Sigmoid colon (tissue), 6 donors: ENCODE measurements at regions not wholly inside any gene's neighbourhood (a gene's known extent, or its start where the extent isn't known, plus 50 kb on each side); places are given as distances from the start of the nearest gene placed in this dataset.

ENCODE experiments used
- DNase-seq: peaks from one replicate; pipeline ENCODE4 v3.0.0-alpha.2; 2019
- H3K27ac ChIP-seq, 4 donors: fragments of 200-600 bp; sonication (generic); one replicate each; pipeline ENCODE4 v1.5.1; 2016 to 2019; ENCODE audit warnings: mild to moderate bottlenecking in 1 of 4
- H3K27me3 ChIP-seq, 3 donors: fragments of 200-600 bp; sonication (generic); one replicate each; pipeline ENCODE4 v1.5.1; 2019; ENCODE audit warnings: mild to moderate bottlenecking in 1 of 3
- H3K36me3 ChIP-seq, 4 donors: fragments of 200-600 bp; sonication (generic); one replicate each; pipeline ENCODE4 v1.5.1; 2016 to 2019
- H3K4me1 ChIP-seq, 4 donors: fragments of 200-600 bp; sonication (generic); one replicate each; pipeline ENCODE4 v1.5.1; 2017 to 2019
- H3K4me3 ChIP-seq, 4 donors: fragments of 200-600 bp; sonication (generic); one replicate each; pipeline ENCODE4 v1.5.1; 2017 to 2019; ENCODE audit warnings: mild to moderate bottlenecking in 2 of 4, moderate library complexity in 1 of 4
- H3K9me3 ChIP-seq, 4 donors: fragments of 200-600 bp in 3 of 4; sonication (generic) in 3 of 4; one replicate each; pipeline versions ENCODE4 v1.5.1 to v1.6.1; 2013 to 2019
- CTCF ChIP-seq, 4 experiments: fragments of 450-650 bp in 3 of 4; fragments of 200-600 bp in 1 of 4; IDR thresholded peaks; one replicate each; pipeline ENCODE4 v1.5.1; 2016 to 2019; ENCODE audit warnings: antibody characterized with exemption in 4 of 4, mild to moderate bottlenecking in 3 of 4, moderate library complexity in 2 of 4
- EP300 ChIP-seq, 4 donors: sonication (generic); formaldehyde crosslinking; IDR thresholded peaks; one replicate each; pipeline ENCODE4 v1.6.1; 2017; ENCODE audit warnings: antibody characterized with exemption in 4 of 4
- POLR2A ChIP-seq, 2 donors: fragments of 450-650 bp; IDR thresholded peaks; one replicate each; pipeline ENCODE4 v1.6.1; 2016; ENCODE audit warnings: antibody characterized with exemption in 2 of 2, mild to moderate bottlenecking in 2 of 2, moderate library complexity in 2 of 2
- POLR2AphosphoS5 ChIP-seq, 4 donors: sonication (generic); formaldehyde crosslinking; IDR thresholded peaks; one replicate each; pipeline ENCODE4 v1.6.1; 2017; ENCODE audit warnings: antibody characterized with exemption in 4 of 4
- WGBS, 2 donors: extraction: QIAGEN DNeasy Blood & Tissue Kit; methylation state at CpG; one replicate each; pipeline ENCODE4 v1.1.7; 2013; 5-methylcytosine and 5-hydroxymethylcytosine counted together
- intact Hi-C: fragments of 100-400 bp; cut with DNase I; formaldehyde crosslinking; loops from one replicate; pipeline ENCODE4 v1.15.1; 2023
- donor health status: healthy with polysubstance abuse.
- donor health status: healthy.

DNA sequence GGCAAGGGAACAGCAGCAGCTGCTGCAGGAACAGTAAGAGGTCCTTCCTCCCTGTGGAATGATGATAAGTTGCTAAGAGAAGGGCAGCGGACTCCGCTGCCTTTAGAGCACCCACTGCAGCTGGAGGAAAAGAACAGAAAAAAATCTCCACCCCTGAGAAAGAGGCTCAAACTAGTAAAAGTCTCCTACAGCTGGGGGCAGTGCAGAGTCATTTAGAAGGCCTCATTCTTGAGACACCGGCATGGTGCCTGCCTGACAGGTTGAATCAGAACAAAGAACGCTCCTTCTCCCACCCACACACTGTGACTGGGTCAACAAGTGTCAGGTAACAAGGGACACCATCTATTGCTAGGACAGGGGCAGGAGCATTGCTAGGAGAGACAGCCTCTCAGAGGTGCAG, 188.4 kb downstream of the ABHD5 start:
- Histone ChIP-seq H3K36me3 (no peaks in the 10 kb centered on the region), H3K4me3 (no peak overlapping the region), H3K27me3 (no peaks in the 10 kb centered on the region), H3K4me1 (peaks cover 0 to 8% (median 3%) of the 10 kb centered on the region in 4 donors), H3K9me3 (no peaks in the 10 kb centered on the region), H3K27ac (no peak overlapping the region)
- WGBS, 2 donors: 29 to 31% methylated on average over 4 of the region's 4 CpGs
- TF ChIP-seq POLR2A (IDR thresholded peaks at IDR 0.05) (no peak), EP300 (IDR thresholded peaks at IDR 0.05) (no peak), POLR2AphosphoS5 (IDR thresholded peaks at IDR 0.05) (no peak), CTCF (IDR thresholded peaks at IDR 0.05) (no peak)
- DNase-seq: no peak
- intact Hi-C loops: no loop called here

DNA sequence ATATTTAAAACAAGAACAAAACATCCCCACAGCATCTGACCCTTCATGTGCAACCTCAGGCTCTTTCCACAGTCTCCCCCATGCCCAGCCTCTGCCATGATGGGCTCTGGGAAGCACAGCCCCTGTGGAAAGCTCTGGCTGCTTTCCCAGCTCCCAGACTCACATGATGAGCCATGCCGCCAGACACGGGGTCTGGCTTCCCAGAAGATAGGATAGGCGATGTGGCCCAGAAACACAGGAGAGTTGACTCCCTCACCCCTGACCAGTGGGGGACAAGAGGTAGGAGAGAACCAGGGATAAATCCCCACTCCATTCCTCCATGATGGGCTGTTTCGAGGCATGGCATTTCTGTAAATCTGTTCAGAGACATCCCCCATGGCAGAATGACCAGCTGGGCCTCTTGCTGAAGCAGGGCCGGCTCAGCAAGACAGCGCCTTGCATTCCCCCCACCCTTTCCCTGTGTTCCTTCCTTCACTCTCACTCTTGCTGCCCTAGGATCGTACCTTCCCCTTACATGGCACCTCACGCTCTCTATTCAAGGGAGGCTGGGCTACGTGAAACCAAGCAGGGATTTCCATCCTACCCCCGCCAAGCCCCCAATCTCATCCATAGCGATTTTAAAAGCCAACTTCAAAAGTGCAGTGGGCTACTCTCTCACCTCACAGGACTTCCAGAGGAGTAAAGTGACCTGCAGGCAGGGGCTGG, 192.4 kb downstream of the ABHD5 start:
- no peak for TF ChIP-seq POLR2A (IDR thresholded peaks at IDR 0.05)
- no peak for TF ChIP-seq CTCF (IDR thresholded peaks at IDR 0.05)
- TF ChIP-seq EP300 (IDR thresholded peaks at IDR 0.05): no peak
- TF ChIP-seq POLR2AphosphoS5 (IDR thresholded peaks at IDR 0.05): no peak
- DNase-seq: no peak
- no peak overlapping the region for H3K4me3 ChIP-seq
- 93 to 94% methylated on average over 11 of the region's 11 CpGs for WGBS, 2 donors
- no peaks in the 10 kb centered on the region for H3K27me3 ChIP-seq
- no peak overlapping the region for H3K27ac ChIP-seq
- H3K36me3 ChIP-seq: no peaks in the 10 kb centered on the region
- intact Hi-C loops: no loop called here
- peaks cover 0 to 11% (median 5%) of the 10 kb centered on the region in 4 donors for H3K4me1 ChIP-seq
- no peaks in the 10 kb centered on the region for H3K9me3 ChIP-seq

- DNase-seq: no peak
- 71 to 83% methylated on average over 10 of the region's 10 CpGs for WGBS, 2 donors
- Histone ChIP-seq H3K9me3 (no peaks in the 10 kb centered on the region), H3K4me1 (peaks cover 0 to 11% (median 5%) of the 10 kb centered on the region in 4 donors), H3K27ac (no peak overlapping the region), H3K27me3 (no peaks in the 10 kb centered on the region), H3K36me3 (no peaks in the 10 kb centered on the region), H3K4me3 (no peak overlapping the region)
- intact Hi-C loops: no loop called here
- TF ChIP-seq POLR2AphosphoS5 (IDR thresholded peaks at IDR 0.05) (no peak), CTCF (IDR thresholded peaks at IDR 0.05) (no peak), POLR2A (IDR thresholded peaks at IDR 0.05) (no peak), EP300 (IDR thresholded peaks at IDR 0.05) (no peak)
Measured at GRCh38 chr3:43883729-43884396, 193.1 kb downstream of the ABHD5 start.

DNA sequence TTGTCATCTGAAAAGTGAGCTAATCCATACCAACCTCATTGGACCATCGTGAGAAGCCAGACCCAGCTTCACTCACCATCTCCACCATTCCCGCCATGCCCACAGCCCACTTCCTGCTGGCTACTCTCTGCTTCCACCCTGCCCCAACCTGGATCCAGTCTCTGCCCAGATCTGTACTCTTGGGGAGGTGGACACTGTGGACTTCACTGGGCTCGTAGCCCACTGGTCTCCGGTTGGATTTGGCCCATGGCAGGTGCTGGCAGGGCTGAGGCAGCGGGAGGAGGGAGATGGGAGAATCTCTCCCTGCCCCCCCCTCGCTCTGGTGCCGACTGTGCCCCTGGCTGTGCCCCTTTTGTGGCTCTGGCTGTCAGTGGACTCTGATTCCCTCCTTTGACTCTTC, 193.8 kb downstream of the ABHD5 start:
- Histone ChIP-seq H3K36me3 (no peaks in the 10 kb centered on the region), H3K4me3 (no peak overlapping the region), H3K4me1 (peaks cover 0 to 11% (median 5%) of the 10 kb centered on the region in 4 donors), H3K27ac (no peak overlapping the region), H3K9me3 (no peaks in the 10 kb centered on the region), H3K27me3 (no peaks in the 10 kb centered on the region)
- 91 to 92% methylated on average over 7 of the region's 7 CpGs for WGBS, 2 donors
- TF ChIP-seq CTCF (IDR thresholded peaks at IDR 0.05) (no peak), POLR2A (IDR thresholded peaks at IDR 0.05) (no peak), POLR2AphosphoS5 (IDR thresholded peaks at IDR 0.05) (no peak)
- no peak for DNase-seq
- intact Hi-C loops: no loop called here
